ENCODE measurements at regions not wholly inside any gene's neighbourhood (a gene's known extent, or its start where the extent isn't known, plus 50 kb on each side); places are given as distances from the start of the nearest gene placed in this dataset.

GRCh38 chr4:97498875-97499274 lies 644.4 kb downstream of the STPG2 start:
- no peak for TF ChIP-seq CTCF (IDR thresholded peaks at IDR 0.05)
- no peak for TF ChIP-seq TCF7L2 (IDR thresholded peaks at IDR 0.05; ENCODE audit: low read depth, low read length)

All from Panc1 (cell line).